Glomerular visceral epithelial cell (primary cell): ENCODE measurements at regions not wholly inside any gene's neighbourhood (a gene's known extent, or its start where the extent isn't known, plus 50 kb on each side); places are given as distances from the start of the nearest gene placed in this dataset.
A peak's percentile ranks its signal among the peaks of the same experiment; 100 is the strongest.

Experiments
- DNase-seq: peaks from one replicate; pipeline ENCODE4 v3.0.0-alpha.2; 2016; ENCODE audit errors: extremely low spot score

- DNase-seq = no peak
Measured at GRCh38 chr3:130569461-130570365, 52.7 kb downstream of the COL6A6 start.

DNA sequence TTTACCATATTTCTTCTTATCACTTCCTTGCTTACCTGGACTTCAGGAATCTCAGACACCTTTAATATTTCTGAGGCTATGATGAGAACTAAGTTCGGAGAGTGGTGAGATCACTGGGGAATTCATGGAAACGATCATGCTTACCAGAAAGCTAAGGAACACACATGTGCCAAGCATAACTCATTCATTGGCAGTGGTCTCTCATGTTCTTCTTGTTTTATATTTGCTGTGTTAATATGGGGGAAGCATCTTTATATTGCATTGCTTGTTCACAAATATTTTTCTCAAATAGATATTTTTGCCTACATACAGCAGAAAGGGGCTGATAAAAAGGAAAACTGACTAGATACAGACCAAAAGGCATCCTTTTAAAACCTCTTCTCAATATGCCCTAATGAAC, 55.8 kb downstream of the COL6A6 start:
- DNase-seq = no peak

DNA sequence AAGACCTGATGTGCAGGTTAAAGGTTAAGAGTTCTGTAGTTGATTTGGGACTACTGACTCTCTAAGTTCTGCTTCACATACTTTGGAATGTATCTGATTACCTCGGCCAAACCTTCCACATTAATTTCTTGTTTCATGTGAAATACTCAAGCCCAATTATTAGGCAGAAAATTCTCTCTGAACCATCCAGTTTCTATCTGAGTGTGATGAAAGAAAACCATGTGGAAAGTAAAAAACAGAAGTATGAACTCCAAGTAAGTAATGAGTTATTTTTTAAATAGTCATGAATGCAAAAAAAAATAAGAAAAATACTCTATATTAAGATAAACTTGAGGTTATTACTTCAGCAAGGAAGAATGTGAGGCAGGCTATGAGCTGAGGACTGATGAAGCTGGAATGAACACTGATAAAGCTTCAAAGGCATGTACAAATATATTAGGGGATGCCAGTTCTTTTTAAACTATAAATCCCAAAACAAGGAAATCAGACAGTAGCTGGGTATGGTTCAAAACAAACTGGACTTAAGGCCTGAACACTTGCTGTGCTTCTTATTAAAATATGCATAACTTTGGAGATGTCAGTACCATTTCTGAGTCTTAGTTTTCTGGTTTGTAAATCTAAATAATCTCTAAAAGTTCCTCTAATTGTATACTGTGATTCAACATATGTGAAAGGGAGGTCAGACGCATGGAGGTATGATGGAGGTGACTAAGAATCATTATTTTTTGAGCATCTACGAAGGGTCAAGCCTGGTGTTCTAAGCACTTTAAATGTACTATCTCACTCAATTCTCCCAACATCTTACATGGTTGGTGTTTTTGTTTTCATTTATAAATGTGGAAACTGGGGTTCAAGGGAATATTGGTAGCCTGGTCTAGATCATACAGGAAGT, 59.6 kb downstream of the COL6A6 start:
- DNase-seq = no peak

DNA sequence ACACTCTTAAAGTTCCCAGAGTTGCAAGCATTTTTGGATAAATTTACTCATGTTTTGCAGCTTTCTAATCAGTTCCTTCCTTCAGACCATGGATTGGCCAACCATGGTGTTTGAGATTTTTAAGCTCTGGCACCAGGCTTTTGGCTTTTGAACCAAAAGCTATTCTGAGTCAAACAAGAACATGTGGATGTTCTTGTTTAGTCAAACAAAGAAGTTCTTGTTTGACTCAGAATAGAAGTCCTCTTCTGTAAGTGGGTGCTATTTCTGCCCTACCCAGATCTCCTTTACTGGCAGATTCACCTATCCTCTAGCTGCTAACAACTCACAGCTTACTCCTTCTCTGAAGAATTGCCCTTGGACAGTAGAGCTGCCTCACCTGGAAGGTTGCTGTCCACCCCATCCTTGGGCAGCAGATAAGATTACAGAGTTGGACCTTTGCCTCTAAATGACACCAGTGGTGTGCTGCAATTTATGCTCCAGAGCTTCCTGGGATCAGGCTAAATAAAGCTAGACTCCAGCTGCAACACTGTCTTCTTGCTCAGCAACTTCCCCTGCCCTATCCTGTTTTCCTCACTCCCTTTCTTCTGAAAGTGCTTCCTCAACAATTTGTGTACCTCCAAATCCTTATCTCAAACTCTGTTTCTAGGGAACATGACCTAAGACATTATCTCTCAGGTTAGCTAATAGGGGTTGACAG, 65.6 kb downstream of the COL6A6 start:
- DNase-seq = no peak

DNA sequence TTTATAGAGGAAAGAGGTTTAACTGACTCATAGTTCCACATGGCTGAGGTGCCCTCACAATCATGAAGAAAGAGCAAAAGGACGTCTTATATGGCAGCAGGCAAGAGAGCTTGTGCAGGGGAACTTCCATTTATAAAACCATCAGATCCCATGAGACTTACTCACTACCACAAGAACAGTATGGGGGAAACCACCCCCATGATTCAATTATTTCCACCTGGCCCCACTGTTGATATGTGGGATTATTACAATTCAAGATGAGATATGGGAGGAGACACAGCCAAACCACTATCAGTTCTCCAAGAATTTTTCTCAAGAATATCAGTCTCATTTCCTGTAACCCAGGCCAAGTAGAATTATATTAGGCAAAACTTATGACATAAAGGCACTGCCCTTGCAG, 77.8 kb downstream of the COL6A6 start:
- DNase-seq = peak; percentile 39

- no peak for DNase-seq
Measured at GRCh38 chr3:130596484-130596883, 79.5 kb downstream of the COL6A6 start.

DNA sequence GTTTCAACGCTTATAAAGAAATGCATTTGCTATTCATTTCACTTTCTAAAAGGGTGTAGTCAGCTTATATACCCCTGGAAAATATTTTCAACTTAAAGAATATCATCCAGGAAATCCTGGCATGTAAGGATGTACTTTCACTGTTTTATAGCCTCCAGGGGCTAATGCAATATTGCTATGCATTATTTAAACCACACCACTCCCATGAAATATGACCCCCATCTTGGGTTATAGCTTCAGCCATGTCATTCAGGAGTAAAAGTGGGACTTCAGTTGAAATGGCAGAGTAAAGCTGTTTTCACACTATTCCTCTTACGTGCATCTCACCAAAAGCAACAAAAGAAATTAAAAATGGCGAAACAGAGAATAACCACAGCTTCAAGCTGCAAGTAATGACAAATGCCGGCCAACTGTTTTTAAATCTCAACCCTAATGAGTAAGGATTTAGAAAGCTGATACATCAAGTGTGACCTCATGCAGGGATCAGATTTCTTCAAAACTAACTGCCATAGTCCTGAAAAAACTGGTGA, 84.5 kb downstream of the COL6A6 start:
- DNase-seq = no peak

DNA sequence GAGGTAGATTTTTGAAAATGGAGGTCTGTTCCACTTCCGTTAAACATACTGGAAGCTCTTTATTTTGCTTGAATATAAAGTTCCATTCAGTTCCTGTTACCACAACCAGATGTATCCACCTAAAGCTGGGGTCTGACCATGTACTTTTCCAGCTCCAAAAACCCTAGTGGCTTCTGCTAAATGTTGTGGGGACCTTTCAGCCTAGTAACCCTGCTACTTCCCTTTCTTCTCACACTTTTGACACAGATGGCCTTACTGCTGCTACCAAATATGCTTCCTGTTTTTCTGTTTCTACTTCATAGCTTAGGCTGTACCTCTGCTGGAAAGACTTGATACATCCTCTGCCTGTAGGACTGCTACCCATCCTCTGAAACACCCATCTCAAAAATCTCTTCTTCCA, 87.8 kb downstream of the COL6A6 start:
- DNase-seq = no peak

- no peak for DNase-seq
Measured at GRCh38 chr3:130606336-130606735, 89.4 kb downstream of the COL6A6 start.

DNA sequence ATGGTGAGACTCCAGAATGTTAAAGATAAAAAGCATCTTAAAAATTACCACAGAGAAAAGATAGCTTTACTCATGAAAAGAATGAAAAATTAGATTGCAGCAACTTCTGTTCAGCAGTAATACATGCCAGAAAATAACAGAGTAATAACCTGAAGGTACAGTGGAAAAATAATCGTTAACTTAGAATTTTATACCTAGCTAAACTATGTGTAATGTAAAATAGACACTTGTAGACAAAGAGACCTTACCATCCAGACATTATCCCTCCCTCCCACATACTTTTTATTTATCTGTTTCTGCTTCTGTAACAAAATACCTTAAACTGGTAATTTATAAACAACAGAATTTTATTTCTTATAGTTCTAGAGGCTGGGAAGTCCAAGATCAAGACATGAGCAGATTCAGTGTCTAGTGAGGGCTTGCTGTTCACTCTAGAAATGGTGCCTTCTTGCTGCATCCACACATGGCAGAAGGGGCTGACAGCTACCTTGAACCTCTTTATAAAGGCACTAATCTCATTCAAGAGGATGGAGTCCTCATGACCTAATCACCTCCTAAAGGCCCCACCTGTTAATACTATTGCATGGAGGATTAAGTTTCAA, 90.7 kb downstream of the COL6A6 start:
- DNase-seq = no peak

- DNase-seq = no peak
Measured at GRCh38 chr3:130609166-130609979, 92.4 kb downstream of the COL6A6 start.

DNA sequence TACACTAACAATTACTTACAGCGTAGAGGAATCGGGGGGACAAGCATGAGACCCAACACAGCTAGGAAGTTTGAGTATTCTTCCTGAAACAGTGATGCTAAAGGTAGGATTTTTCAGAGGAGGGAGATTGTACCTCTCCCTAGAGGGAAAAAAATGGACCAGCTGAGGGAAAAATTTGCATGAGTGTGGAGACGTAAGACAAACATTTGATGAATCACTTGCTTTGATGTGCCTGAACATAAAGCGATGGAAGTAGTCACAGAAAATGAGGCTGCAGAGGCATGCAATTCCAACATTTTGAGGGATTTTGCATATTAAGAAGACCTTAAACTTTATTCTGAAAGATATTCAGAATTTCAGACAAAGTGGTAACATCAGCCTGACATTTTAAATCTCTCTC, 102.2 kb downstream of the COL6A6 start:
- no peak for DNase-seq

DNA sequence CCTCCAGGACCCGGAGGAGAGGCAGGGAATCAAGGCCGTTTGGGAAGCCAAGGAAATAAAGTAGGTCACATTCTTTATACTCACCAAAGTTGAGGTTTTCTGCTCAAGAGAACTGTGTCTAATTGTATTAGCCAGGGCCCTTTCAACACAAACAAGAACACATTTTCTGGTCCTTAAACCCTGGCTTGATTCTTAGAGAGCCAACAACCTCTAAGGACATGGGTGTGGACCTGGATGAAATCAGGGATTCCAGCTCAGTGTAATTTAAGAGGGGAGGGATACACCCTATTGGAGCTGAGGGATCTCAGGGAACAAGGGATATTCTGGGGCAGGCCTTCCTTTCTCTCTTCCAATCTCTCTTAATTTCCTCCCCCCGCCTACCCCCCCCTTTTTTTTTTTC, 104.8 kb downstream of the COL6A6 start:
- DNase-seq = no peak

- DNase-seq = no peak
Measured at GRCh38 chr3:130626049-130626448, 109.1 kb downstream of the COL6A6 start.

GRCh38 chr3:130627143-130627855, 110.3 kb downstream of the COL6A6 start:
- no peak for DNase-seq

GRCh38 chr3:130627882-130628281, 110.9 kb downstream of the COL6A6 start:
- DNase-seq = no peak
